NOMO-1 (cell line): ENCODE measurements at regions not wholly inside any gene's neighbourhood (a gene's known extent, or its start where the extent isn't known, plus 50 kb on each side); places are given as distances from the start of the nearest gene placed in this dataset.

ENCODE experiments used
- DNase-seq, 2 experiments: peaks; one replicate each; lab custom pipeline; 2025; ENCODE audit not compliant: unreplicated experiment in 2 of 2; lab: John Stamatoyannopoulos, UW

GRCh38 chr15:62946940-62947339, 95.6 kb upstream of the TPM1 start:
- no peak for DNase-seq

GRCh38 chr15:62950462-62950931, 92.0 kb upstream of the TPM1 start:
- DNase-seq: no peak

- DNase-seq: no peak
Measured at GRCh38 chr15:62951481-62951880, 91.1 kb upstream of the TPM1 start.

- DNase-seq: no peak
Measured at GRCh38 chr15:62953021-62953420, 89.5 kb upstream of the TPM1 start.

- no peak for DNase-seq
Measured at GRCh38 chr15:62953496-62954045, 89.0 kb upstream of the TPM1 start.

GRCh38 chr15:62957130-62957529, 85.4 kb upstream of the TPM1 start:
- no peak for DNase-seq

GRCh38 chr15:62958528-62959363, 83.8 kb upstream of the TPM1 start:
- no peak for DNase-seq

GRCh38 chr15:62961134-62961533, 81.4 kb upstream of the TPM1 start:
- DNase-seq: no peak

- no peak for DNase-seq
Measured at GRCh38 chr15:62962101-62962995, 80.2 kb upstream of the TPM1 start.

- DNase-seq: no peak
Measured at GRCh38 chr15:62964251-62964650, 78.3 kb upstream of the TPM1 start.

GRCh38 chr15:62966294-62967078, 76.1 kb upstream of the TPM1 start:
- DNase-seq: no peak

- DNase-seq: no peak
Measured at GRCh38 chr15:62968699-62969098, 73.8 kb upstream of the TPM1 start.

GRCh38 chr15:62969442-62970089, 73.0 kb upstream of the TPM1 start:
- no peak for DNase-seq

GRCh38 chr15:62972814-62973213, 69.7 kb upstream of the TPM1 start:
- DNase-seq: no peak

- DNase-seq: no peak
Measured at GRCh38 chr15:62975515-62975914, 67.0 kb upstream of the TPM1 start.

- DNase-seq: no peak
Measured at GRCh38 chr15:62976301-62976881, 66.2 kb upstream of the TPM1 start.

GRCh38 chr15:62977952-62978811, 64.4 kb upstream of the TPM1 start:
- DNase-seq: no peak

- DNase-seq: no peak
Measured at GRCh38 chr15:62979252-62979651, 63.3 kb upstream of the TPM1 start.

GRCh38 chr15:62981071-62981470, 61.5 kb upstream of the TPM1 start:
- no peak for DNase-seq
